ENCODE measurements at regions not wholly inside any gene's neighbourhood (a gene's known extent, or its start where the extent isn't known, plus 50 kb on each side); places are given as distances from the start of the nearest gene placed in this dataset.

GRCh38 chr1:4328402-4329071 lies 325.9 kb upstream of the AJAP1 start:
- DNase-seq: no peak

GRCh38 chr1:4330805-4331766 lies 323.3 kb upstream of the AJAP1 start:
- no peak for DNase-seq

GRCh38 chr1:4331767-4332163 lies 322.6 kb upstream of the AJAP1 start:
- no peak for DNase-seq

GRCh38 chr1:4336507-4336906 lies 317.9 kb upstream of the AJAP1 start:
- no peak for DNase-seq

- DNase-seq: no peak
Measured at GRCh38 chr1:4341421-4341820, 313.0 kb upstream of the AJAP1 start.

- peak in 2 of 4 experiments; percentile 16 to 18 for DNase-seq
Measured at GRCh38 chr1:4344065-4344732, 310.2 kb upstream of the AJAP1 start.

GRCh38 chr1:4345094-4345493 lies 309.3 kb upstream of the AJAP1 start:
- no peak for DNase-seq

GRCh38 chr1:4346131-4346530 lies 308.3 kb upstream of the AJAP1 start:
- no peak for DNase-seq

- DNase-seq: no peak
Measured at GRCh38 chr1:4351453-4351852, 303.0 kb upstream of the AJAP1 start.

- DNase-seq: no peak
Measured at GRCh38 chr1:4353090-4353856, 301.1 kb upstream of the AJAP1 start.

- no peak for DNase-seq
Measured at GRCh38 chr1:4355839-4356238, 298.6 kb upstream of the AJAP1 start.

GRCh38 chr1:4362314-4363044 lies 291.9 kb upstream of the AJAP1 start:
- no peak for DNase-seq

GRCh38 chr1:4366091-4366490 lies 288.3 kb upstream of the AJAP1 start:
- no peak for DNase-seq

GRCh38 chr1:4367230-4367777 lies 287.1 kb upstream of the AJAP1 start:
- DNase-seq: no peak

- DNase-seq: no peak
Measured at GRCh38 chr1:4369335-4369734, 285.1 kb upstream of the AJAP1 start.

- DNase-seq: no peak
Measured at GRCh38 chr1:4371849-4372248, 282.6 kb upstream of the AJAP1 start.

GRCh38 chr1:4375812-4376211 lies 278.6 kb upstream of the AJAP1 start:
- no peak for DNase-seq

GRCh38 chr1:4379451-4380175 lies 274.8 kb upstream of the AJAP1 start:
- no peak for DNase-seq

- DNase-seq: no peak
Measured at GRCh38 chr1:4380564-4381168, 273.7 kb upstream of the AJAP1 start.

- DNase-seq: no peak
Measured at GRCh38 chr1:4393191-4393590, 261.2 kb upstream of the AJAP1 start.

Measured in suppressor macrophage (primary cell).